ENCODE measurements at regions not wholly inside any gene's neighbourhood (a gene's known extent, or its start where the extent isn't known, plus 50 kb on each side); places are given as distances from the start of the nearest gene placed in this dataset.

DNA sequence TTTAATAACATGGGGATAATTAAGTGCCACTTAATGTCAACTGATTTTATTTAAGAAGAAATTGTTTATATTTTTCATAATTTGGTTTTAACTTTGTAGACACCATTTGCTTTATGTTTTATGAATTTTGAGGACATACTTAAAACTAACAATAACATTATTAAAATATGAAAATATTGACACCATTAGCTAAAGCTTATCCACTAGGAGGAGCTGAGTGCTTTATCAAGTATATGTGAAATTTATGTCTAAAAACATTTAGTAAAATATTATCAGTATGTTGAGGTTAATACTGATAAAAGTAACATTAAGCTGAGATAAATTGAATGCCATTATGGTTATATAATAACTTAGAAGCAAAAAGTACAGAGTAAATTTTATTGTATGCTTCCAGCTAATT is 622.1 kb downstream of the ARL4A start:
- TF ChIP-seq REST (IDR thresholded peaks at IDR 0.05; ENCODE audit: insufficient read depth in 1 of 2, low read depth in 2 of 2, low read length in 2 of 2) (no peak), POLR2AphosphoS5 (IDR thresholded peaks at IDR 0.05; ENCODE audit: low read depth, low read length) (no peak), TAF1 (IDR thresholded peaks at IDR 0.05; ENCODE audit: borderline replicate concordance, insufficient read depth, low read length) (no peak), SIN3A (IDR thresholded peaks at IDR 0.05; ENCODE audit: borderline replicate concordance, insufficient read depth, low read length) (no peak), FOXP2 (optimal IDR thresholded peaks at IDR 0.05; ENCODE audit: borderline replicate concordance, extremely low read depth, extremely low read length, insufficient read depth) (no peak)

GRCh38 chr7:13312307-13312706 is 624.9 kb downstream of the ARL4A start:
- TF ChIP-seq REST (IDR thresholded peaks at IDR 0.05; ENCODE audit: insufficient read depth in 1 of 2, low read depth in 2 of 2, low read length in 2 of 2) (no peak), TAF1 (IDR thresholded peaks at IDR 0.05; ENCODE audit: borderline replicate concordance, insufficient read depth, low read length) (no peak), SIN3A (IDR thresholded peaks at IDR 0.05; ENCODE audit: borderline replicate concordance, insufficient read depth, low read length) (no peak), POLR2AphosphoS5 (IDR thresholded peaks at IDR 0.05; ENCODE audit: low read depth, low read length) (no peak), FOXP2 (optimal IDR thresholded peaks at IDR 0.05; ENCODE audit: borderline replicate concordance, extremely low read depth, extremely low read length, insufficient read depth) (no peak)

- no peak for TF ChIP-seq REST (IDR thresholded peaks at IDR 0.05; ENCODE audit: insufficient read depth in 1 of 2, low read depth in 2 of 2, low read length in 2 of 2)
- no peak for TF ChIP-seq POLR2AphosphoS5 (IDR thresholded peaks at IDR 0.05; ENCODE audit: low read depth, low read length)
These were observed 632.9 kb downstream of the ARL4A start for GRCh38 chr7:13320333-13320732.

DNA sequence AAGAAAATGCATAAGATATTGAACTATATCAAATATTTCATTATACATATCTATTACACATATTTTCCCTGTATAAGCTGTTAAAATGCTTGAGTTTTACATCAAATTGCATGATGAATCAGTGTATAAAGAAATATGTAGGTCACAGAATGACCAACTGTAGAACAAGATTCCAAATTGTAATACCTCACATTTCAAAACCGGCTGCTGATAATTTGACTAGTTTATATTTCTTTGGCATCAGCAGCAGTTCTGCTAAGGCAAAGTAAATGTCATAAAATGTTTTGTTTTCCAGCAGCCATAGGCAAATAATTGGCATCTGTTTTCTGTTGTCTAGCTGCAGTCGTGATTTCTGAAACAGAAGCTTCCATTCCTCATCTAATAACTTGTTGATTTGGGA is 633.9 kb downstream of the ARL4A start:
- no peak for TF ChIP-seq REST (IDR thresholded peaks at IDR 0.05; ENCODE audit: insufficient read depth in 1 of 2, low read depth in 2 of 2, low read length in 2 of 2)

DNA sequence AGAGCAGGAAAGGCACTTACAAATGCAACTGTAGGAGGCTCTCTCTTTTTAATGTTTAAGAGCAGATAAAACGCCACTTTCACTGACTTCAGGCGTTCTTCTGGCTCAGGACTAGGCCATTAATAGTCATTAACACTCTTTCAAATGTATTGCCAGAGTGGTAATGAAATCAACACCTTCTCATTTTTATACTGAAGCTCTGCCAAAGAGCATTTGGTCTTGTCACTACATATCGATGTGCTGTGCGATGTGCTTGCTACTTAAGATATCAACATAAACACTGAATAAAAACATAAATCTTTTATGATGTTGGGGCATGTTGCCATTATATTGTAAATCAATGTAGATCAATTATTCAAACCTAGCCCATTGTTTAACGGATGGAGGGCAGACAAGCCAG is 634.7 kb downstream of the ARL4A start:
- no peak for TF ChIP-seq FOXP2 (optimal IDR thresholded peaks at IDR 0.05; ENCODE audit: borderline replicate concordance, extremely low read depth, extremely low read length, insufficient read depth)
- TF ChIP-seq REST (IDR thresholded peaks at IDR 0.05; ENCODE audit: insufficient read depth in 1 of 2, low read depth in 2 of 2, low read length in 2 of 2) = no peak
- no peak for TF ChIP-seq SIN3A (IDR thresholded peaks at IDR 0.05; ENCODE audit: borderline replicate concordance, insufficient read depth, low read length)
- no peak for TF ChIP-seq TAF1 (IDR thresholded peaks at IDR 0.05; ENCODE audit: borderline replicate concordance, insufficient read depth, low read length)
- TF ChIP-seq POLR2AphosphoS5 (IDR thresholded peaks at IDR 0.05; ENCODE audit: low read depth, low read length) = no peak
